Mesothelial cell of epicardium (in vitro differentiated cells): ENCODE measurements at regions not wholly inside any gene's neighbourhood (a gene's known extent, or its start where the extent isn't known, plus 50 kb on each side); places are given as distances from the start of the nearest gene placed in this dataset.

Experiments
- DNase-seq, 2 experiments: peaks; one replicate each; pipeline ENCODE4 v3.0.0; 2021; ENCODE audit warnings: low spot score in 2 of 2; ENCODE audit not compliant: unreplicated experiment in 2 of 2
- H3K27ac Mint-ChIP-seq: 2 replicates; pipeline ENCODE4 v1.8.0; 2021; ENCODE audit warnings: mixed read lengths
- H3K27me3 Mint-ChIP-seq: 2 replicates; pipeline ENCODE4 v1.8.0; 2021; ENCODE audit warnings: low read depth, mixed read lengths
- H3K36me3 Mint-ChIP-seq: 2 replicates; pipeline ENCODE4 v1.8.0; 2021; ENCODE audit warnings: mixed read lengths
- H3K4me1 Mint-ChIP-seq: 2 replicates; pipeline ENCODE4 v1.8.0; 2021; ENCODE audit warnings: mixed read lengths
- H3K4me3 Mint-ChIP-seq: 2 replicates; pipeline ENCODE4 v1.8.0; 2021; ENCODE audit warnings: mild to moderate bottlenecking, moderate library complexity, mixed read lengths
- H3K9me3 Mint-ChIP-seq: 2 replicates; pipeline ENCODE4 v1.8.0; 2021; ENCODE audit warnings: mixed read lengths
- CTCF ChIP-seq: fragments of 200-600 bp; sonication (generic); IDR thresholded peaks from one replicate; pipeline ENCODE4 v1.5.0; 2021; ENCODE audit warnings: antibody characterized with exemption; ENCODE audit not compliant: unreplicated experiment

DNA sequence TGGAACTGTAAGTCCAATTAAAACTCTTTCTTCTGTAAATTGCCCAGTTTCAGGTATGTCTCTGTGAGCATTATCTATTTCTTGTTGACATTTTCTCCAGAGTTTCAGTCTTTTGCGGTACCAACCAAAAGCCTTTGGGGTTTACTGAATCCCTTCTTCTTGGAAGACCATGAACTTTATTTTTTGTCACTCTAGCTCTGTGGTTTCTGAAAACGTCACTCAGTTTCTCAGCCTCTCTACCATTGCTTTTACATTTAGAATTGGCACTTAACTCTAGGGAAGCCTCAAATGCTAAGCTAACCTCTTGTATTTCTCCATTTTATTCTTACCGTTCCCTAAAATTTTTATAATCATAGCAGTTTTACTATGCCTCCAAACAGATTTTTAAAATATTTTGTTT, 237.6 kb downstream of the CSNK2A3 start:
- DNase-seq = no peak
- no peaks in the 10 kb centered on the region for H3K4me1 Mint-ChIP-seq
- H3K27me3 Mint-ChIP-seq = no peaks in the 10 kb centered on the region
- H3K27ac Mint-ChIP-seq = no peak overlapping the region
- H3K36me3 Mint-ChIP-seq = peaks cover 3% of the 10 kb centered on the region
- no peak for TF ChIP-seq CTCF
- H3K9me3 Mint-ChIP-seq = peaks cover 16% of the 10 kb centered on the region
- no peak overlapping the region for H3K4me3 Mint-ChIP-seq

DNA sequence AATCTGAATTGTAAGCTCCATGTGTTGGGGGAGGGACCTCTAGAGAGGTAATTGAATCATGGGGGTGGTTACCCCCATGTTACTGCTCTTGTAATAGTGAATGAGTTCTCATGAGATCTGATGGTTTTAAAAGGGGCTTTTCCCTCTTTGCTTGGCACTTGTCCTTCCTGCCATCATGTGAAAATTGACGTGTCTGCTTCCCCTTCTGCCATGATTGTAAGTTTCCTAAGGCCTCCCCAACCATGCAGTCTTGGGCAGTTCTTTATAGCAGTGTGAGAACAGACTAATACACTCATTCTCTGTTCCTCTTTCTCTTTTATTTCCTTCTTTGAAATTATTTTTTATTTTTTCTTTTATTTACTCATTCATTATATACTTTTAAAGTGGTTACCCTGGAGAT, 239.4 kb downstream of the CSNK2A3 start:
- Mint-ChIP-seq H3K27me3 (no peaks in the 10 kb centered on the region), H3K4me1 (no peaks in the 10 kb centered on the region), H3K36me3 (peaks cover 3% of the 10 kb centered on the region), H3K9me3 (peaks cover 16% of the 10 kb centered on the region), H3K4me3 (no peak overlapping the region), H3K27ac (no peak overlapping the region)
- no peak for TF ChIP-seq CTCF
- DNase-seq = no peak

DNA sequence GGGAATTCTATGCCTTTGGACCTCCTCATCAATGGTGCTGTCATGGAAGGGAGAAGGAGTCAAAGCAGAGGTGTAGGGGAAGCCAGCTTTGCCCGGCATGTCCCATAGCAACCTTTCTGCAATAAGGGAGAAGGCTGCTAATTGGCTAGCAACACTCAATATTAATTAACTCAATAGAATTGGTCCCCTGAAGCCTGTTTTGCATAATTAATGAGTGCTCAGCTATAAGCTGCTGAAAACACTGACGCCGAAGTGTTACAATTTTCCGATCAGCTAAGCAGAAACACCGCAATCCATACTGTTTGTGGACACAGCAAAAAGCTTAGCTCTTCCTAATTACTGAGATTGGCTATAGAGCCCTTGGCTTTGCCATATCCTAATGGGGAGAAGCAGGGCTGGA, 245.0 kb downstream of the CSNK2A3 start:
- no peak overlapping the region for H3K27ac Mint-ChIP-seq
- H3K4me3 Mint-ChIP-seq = no peak overlapping the region
- peaks cover under 1% of the 10 kb centered on the region for H3K9me3 Mint-ChIP-seq
- TF ChIP-seq CTCF = no peak
- peaks cover 13% of the 10 kb centered on the region for H3K4me1 Mint-ChIP-seq
- no peaks in the 10 kb centered on the region for H3K36me3 Mint-ChIP-seq
- DNase-seq = no peak
- H3K27me3 Mint-ChIP-seq = no peaks in the 10 kb centered on the region

- Mint-ChIP-seq H3K27ac (no peak overlapping the region), H3K4me1 (peaks cover 13% of the 10 kb centered on the region), H3K9me3 (no peaks in the 10 kb centered on the region), H3K36me3 (no peaks in the 10 kb centered on the region), H3K27me3 (no peaks in the 10 kb centered on the region), H3K4me3 (no peak overlapping the region)
- TF ChIP-seq CTCF = no peak
- DNase-seq = no peak
Observed at GRCh38 chr11:11107076-11107723, 245.8 kb downstream of the CSNK2A3 start.

GRCh38 chr11:11105361-11105760, 247.5 kb upstream of the ZBED5 start:
- Mint-ChIP-seq H3K36me3 (no peaks in the 10 kb centered on the region), H3K4me3 (no peak overlapping the region), H3K27ac (no peak overlapping the region), H3K4me1 (peaks cover 13% of the 10 kb centered on the region), H3K9me3 (no peaks in the 10 kb centered on the region), H3K27me3 (no peaks in the 10 kb centered on the region)
- DNase-seq = no peak
- no peak for TF ChIP-seq CTCF
